Amniotic epithelial cell (primary cell): ENCODE measurements at regions not wholly inside any gene's neighbourhood (a gene's known extent, or its start where the extent isn't known, plus 50 kb on each side); places are given as distances from the start of the nearest gene placed in this dataset.
"Not testable (repeated sequence)": the region's sequence is repeated elsewhere in the genome, so short reads cannot be mapped to it uniquely, and the experiment has no call there.

Experiments
- DNase-seq: peaks from one replicate; pipeline ENCODE4 v3.0.0-alpha.2; 2010; ENCODE audit warnings: low read depth

- no peak for DNase-seq
Observed at GRCh38 chr5:5883562-5883961, 461.1 kb downstream of the ICE1 start.

DNA sequence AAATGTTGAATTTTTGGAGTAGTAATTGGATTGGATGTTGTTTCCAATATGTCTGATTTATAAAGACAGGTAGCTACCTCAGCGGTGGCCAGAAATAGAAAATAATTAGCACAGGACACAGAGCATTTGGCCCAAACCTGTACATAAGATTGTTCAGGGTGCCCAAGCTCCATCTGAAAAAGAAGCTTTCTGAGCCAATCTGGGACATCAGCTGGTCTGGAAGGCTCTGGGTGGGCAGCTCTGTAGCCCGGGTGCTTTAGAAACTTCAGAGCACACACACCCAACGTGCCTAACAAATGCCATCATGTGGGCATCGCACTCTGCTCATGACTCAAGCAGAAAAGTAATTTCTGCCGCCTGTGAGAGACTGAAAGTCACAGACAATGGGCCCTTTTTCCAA, 460.7 kb downstream of the ICE1 start:
- DNase-seq: no peak

GRCh38 chr5:5882706-5883105, 460.2 kb downstream of the ICE1 start:
- DNase-seq: no peak

- DNase-seq: no peak
Observed at GRCh38 chr5:5881294-5881693, 458.8 kb downstream of the ICE1 start.

DNA sequence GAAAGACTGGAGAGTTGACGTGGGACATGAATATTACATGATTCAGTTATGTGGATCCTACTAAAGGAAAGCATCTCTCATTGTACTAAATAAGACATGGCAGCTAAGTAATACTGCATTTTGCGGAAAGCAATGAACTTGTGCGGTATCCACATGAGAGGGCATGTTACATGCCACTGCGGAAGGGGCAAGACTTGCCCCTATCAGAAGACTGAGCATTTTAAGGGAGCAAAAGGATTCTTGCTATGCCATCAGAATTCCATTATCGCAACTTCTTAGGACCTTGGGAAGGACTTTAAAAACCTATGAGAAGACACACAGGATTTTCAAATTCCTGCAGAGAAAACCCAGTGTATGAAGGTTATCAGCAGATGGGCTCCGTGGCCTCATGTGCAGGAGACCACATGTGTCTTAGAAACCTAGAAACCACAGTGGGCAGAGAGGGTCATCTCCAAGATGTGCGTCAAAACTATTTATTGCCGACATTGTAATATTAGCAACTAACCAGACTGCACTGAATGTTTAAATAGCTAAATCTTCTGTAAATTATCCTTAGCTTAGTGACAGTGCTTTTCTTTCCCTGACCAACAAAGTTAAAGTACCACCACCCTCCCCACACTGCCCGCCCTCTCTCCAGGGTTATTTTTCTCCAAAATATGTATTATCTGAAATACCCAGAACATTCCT, 457.7 kb downstream of the ICE1 start:
- no peak for DNase-seq

GRCh38 chr5:5857396-5857795, 434.9 kb downstream of the ICE1 start:
- no peak for DNase-seq

DNA sequence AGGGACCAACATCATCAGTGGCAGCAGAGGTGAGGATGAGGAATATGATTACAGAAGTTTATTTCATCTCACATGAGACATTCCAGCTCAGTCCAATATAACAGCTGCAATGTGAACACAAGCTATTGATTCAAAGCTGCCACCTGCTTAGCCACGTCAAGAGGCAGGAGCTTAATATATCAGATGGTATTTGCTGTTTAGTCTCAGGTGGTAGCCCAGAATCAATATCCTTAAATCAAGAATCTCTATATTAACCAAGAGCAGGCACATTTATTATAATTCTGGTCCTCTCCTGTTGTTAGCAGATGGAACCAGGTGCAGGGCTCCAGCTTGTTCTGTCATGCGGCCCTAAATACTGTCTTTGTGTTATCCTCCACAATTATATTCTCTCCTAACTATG, 431.6 kb downstream of the ICE1 start:
- no peak for DNase-seq

DNA sequence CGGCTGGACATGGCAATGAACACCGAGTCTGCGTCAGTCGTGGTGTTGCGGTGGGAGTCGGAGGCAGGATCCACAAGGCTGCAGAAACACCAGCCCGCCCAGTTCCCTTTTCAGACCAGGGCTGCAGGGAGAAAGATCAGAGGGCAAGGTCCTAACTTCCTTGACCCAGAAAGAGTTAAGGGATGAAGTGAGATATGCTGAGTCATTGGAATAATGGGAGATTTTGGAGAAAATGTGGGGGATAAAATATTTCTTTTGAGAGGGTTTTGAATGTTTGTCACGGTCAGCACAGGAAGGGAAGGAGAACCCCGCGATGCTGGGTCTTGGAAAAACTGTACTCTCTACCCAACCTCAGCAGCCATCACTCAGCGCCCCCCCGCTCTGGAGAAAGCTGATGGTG, 416.0 kb downstream of the ICE1 start:
- no peak for DNase-seq

DNA sequence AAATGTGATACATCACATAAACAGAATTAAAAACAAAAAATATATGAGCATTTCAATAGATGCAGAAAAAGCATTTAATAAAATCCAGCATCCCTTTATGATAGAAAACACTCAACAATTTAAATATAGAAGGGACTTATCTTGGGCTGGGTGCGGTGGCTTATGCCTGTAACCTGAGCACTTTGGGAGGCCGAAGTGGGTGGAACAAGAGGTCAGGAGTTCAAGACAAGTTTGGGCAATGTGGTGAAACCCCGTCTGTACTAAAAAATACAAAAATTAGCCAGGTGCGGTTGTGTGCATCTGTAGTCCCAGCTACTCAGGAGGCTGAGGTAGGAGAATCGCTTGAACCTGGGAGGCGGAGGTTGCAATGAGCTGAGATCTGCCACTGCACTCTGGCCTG, 409.1 kb downstream of the ICE1 start:
- DNase-seq: not testable (repeated sequence)

DNA sequence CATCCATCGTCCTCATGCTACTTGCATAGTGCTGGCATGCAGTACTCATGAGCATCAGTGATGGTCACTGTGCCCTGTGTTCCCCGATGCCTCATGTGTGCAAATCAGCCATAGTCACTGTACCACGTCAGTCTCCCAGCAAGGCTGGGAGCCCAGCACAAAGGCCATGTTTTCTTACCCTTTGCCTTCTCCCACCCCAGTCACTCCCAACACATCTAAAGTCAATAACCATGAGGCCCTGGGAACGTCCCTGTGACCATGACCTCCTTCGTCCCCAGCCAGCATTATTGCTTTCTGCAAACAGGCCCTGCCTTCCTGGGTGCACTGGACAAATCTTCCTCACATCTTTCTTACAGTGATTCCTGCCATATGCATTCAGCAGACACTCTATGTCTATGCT, 406.1 kb downstream of the ICE1 start:
- DNase-seq: no peak

- peak; percentile 2 for DNase-seq
Observed at GRCh38 chr5:5826911-5827310, 404.4 kb downstream of the ICE1 start.

- DNase-seq: no peak
Observed at GRCh38 chr5:5822729-5823257, 400.3 kb downstream of the ICE1 start.

- no peak for DNase-seq
Observed at GRCh38 chr5:5816960-5817359, 394.5 kb downstream of the ICE1 start.

GRCh38 chr5:5813441-5813840, 391.0 kb downstream of the ICE1 start:
- no peak for DNase-seq

- no peak for DNase-seq
Observed at GRCh38 chr5:5810461-5810860, 388.0 kb downstream of the ICE1 start.

GRCh38 chr5:5805916-5806315, 383.4 kb downstream of the ICE1 start:
- no peak for DNase-seq

GRCh38 chr5:5804478-5805233, 382.2 kb downstream of the ICE1 start:
- DNase-seq: no peak

- no peak for DNase-seq
Observed at GRCh38 chr5:5800801-5801761, 378.6 kb downstream of the ICE1 start.

- no peak for DNase-seq
Observed at GRCh38 chr5:5799826-5800225, 377.3 kb downstream of the ICE1 start.

DNA sequence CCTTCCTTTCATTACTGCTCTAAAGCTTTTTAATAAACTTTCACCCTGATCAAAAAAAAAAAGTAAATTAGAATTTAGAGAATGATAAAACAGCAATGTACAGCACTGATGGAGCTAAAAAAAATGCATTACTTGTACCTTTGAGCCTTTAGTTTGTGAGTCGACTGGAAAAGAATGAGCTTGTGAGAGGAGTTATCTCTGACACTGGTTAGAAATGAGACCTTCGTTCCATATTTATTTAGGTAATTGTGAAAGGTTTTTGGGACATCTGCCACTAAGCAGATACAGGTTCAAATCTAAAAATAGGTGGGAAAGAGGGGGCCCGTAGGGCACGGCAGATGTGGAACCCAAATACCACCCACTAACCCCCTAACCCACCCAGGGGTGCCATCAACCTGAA, 376.8 kb downstream of the ICE1 start:
- DNase-seq: no peak

DNA sequence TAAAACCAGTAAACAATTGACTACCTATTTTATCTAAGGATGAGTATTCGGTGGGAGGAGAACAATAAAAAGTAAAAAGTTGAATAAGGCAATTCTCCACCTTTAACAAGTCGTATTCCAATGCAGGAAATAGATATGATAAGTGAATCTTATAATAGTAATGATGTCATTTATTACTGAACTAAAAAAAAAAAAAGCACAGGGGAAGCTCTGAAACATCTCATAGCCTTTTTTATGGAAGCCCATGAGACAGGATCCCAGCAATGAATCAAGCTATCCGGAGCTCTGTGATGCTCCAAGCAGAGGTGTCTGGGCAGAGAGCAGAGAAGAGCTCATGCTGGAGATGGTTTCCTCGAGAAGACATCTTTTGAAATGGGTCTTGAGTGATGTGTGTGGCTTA, 376.0 kb downstream of the ICE1 start:
- no peak for DNase-seq

- DNase-seq: no peak
Observed at GRCh38 chr5:5798041-5798440, 375.6 kb downstream of the ICE1 start.
